PC-9 (cell line): ENCODE measurements at regions not wholly inside any gene's neighbourhood (a gene's known extent, or its start where the extent isn't known, plus 50 kb on each side); places are given as distances from the start of the nearest gene placed in this dataset.

ENCODE experiments used
- BruUV-seq: library from RNA; stranded (reverse); fragments of 400-500 nt; replicated peaks from 2 replicates; lab custom pipeline; 2021; lab: Mats Ljungman, UMichigan
- CTCF ChIA-PET: fragments of 300-600 bp; sonication (Branson Sonifier 250); formaldehyde crosslinking; loops from one replicate; lab custom pipeline; 2022; ENCODE audit warnings: antibody characterized with exemption; lab: Charles Lee
- POLR2A ChIA-PET: fragments of 300-600 bp; sonication (Branson Sonifier 250); formaldehyde crosslinking; loops from one replicate; lab custom pipeline; 2022; ENCODE audit warnings: antibody characterized with exemption; ENCODE audit not compliant: unreplicated experiment; lab: Charles Lee
- DNase-seq, 2 experiments: peaks; one replicate each; pipeline versions ENCODE4 v3.0.0 to v3.0.0-alpha.2; 2015 to 2022; ENCODE audit warnings: mixed read lengths in 1 of 2
- H2AFZ ChIP-seq: fragments of 200-600 bp; sonication (generic); 2 replicates; pipeline ENCODE4 v1.8.1; 2017; ENCODE audit warnings: antibody characterized with exemption
- H3F3A ChIP-seq: fragments of 200-600 bp; sonication (generic); 2 replicates; pipeline ENCODE4 v1.8.1; 2017; ENCODE audit warnings: antibody characterized with exemption, mild to moderate bottlenecking, low read depth; ENCODE audit not compliant: insufficient read depth
- H3K27ac ChIP-seq: fragments of 200-600 bp; sonication (generic); 2 replicates; pipeline ENCODE4 v1.6.1; 2016; ENCODE audit warnings: mixed run types
- H3K27me3 ChIP-seq: fragments of 200-600 bp; sonication (generic); 2 replicates; pipeline ENCODE4 v1.6.1; 2016; ENCODE audit warnings: low read depth, mixed run types; ENCODE audit not compliant: insufficient read depth
- H3K36me3 ChIP-seq: fragments of 200-600 bp; sonication (generic); 2 replicates; pipeline ENCODE4 v1.6.1; 2016; ENCODE audit warnings: low read depth, mixed run types
- H3K4me1 ChIP-seq: fragments of 200-600 bp; sonication (generic); replicated peaks from 2 replicates; pipeline ENCODE4 v1.6.1; 2016; ENCODE audit warnings: mixed run types; ENCODE audit not compliant: insufficient read depth
- H3K4me2 ChIP-seq: fragments of 200-600 bp; sonication (generic); 2 replicates; pipeline ENCODE4 v1.6.1; 2017; ENCODE audit warnings: mixed run types
- H3K4me3 ChIP-seq: fragments of 200-600 bp; sonication (generic); 2 replicates; pipeline ENCODE4 v1.6.1; 2016; ENCODE audit warnings: mixed run types
- H3K79me2 ChIP-seq: fragments of 200-600 bp; sonication (generic); 2 replicates; pipeline ENCODE4 v1.6.1; 2017; ENCODE audit warnings: low read depth, mixed run types
- H3K9me2 ChIP-seq: fragments of 200-600 bp; sonication (generic); 2 replicates; pipeline ENCODE4 v1.8.1; 2017; ENCODE audit warnings: mild to moderate bottlenecking; ENCODE audit not compliant: insufficient read depth
- H3K9me3 ChIP-seq: fragments of 200-600 bp; sonication (generic); 2 replicates; pipeline ENCODE4 v1.8.1; 2016; ENCODE audit warnings: low read depth; ENCODE audit not compliant: insufficient read depth
- H4K20me1 ChIP-seq: fragments of 200-600 bp; sonication (generic); 2 replicates; pipeline ENCODE4 v1.8.1; 2017; ENCODE audit not compliant: insufficient read depth
- EZH2 ChIP-seq: fragments of 200-600 bp; sonication (generic); IDR thresholded peaks from 2 replicates; pipeline ENCODE4 v1.8.0; 2017; ENCODE audit warnings: antibody characterized with exemption, low read depth
- intact Hi-C: fragments of 100-400 bp; cut with micrococcal nuclease; formaldehyde crosslinking; loops from one replicate; pipeline ENCODE4 v1.10.0; 2022; ENCODE audit not compliant: unreplicated experiment
- TF ChIP-seq, protein P1 (sequence below): fragments of 200-600 bp; sonication (generic); conservative IDR thresholded peaks from 2 replicates; pipeline ENCODE4 v1.6.1; 2017; ENCODE audit warnings: mixed run types, antibody characterized with exemption, mild to moderate bottlenecking, moderate library complexity

GRCh38 chr22:34738661-34739400, 327.1 kb upstream of the ISX start:
- no peaks in the 10 kb centered on the region; the same call in 1 of the 2 replicates for H3K27me3 ChIP-seq
- no peak for TF ChIP-seq EZH2
- TF ChIP-seq, protein P1, sequence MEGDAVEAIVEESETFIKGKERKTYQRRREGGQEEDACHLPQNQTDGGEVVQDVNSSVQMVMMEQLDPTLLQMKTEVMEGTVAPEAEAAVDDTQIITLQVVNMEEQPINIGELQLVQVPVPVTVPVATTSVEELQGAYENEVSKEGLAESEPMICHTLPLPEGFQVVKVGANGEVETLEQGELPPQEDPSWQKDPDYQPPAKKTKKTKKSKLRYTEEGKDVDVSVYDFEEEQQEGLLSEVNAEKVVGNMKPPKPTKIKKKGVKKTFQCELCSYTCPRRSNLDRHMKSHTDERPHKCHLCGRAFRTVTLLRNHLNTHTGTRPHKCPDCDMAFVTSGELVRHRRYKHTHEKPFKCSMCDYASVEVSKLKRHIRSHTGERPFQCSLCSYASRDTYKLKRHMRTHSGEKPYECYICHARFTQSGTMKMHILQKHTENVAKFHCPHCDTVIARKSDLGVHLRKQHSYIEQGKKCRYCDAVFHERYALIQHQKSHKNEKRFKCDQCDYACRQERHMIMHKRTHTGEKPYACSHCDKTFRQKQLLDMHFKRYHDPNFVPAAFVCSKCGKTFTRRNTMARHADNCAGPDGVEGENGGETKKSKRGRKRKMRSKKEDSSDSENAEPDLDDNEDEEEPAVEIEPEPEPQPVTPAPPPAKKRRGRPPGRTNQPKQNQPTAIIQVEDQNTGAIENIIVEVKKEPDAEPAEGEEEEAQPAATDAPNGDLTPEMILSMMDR = no peak
- H3F3A ChIP-seq = no peaks in the 10 kb centered on the region
- BruUV-seq = no TSS peak
- intact Hi-C loops = no loop called here
- H3K4me3 ChIP-seq = no peak overlapping the region
- ChIA-PET CTCF (no interaction called here), POLR2A (no interaction called here)
- H3K9me2 ChIP-seq = no peaks in the 10 kb centered on the region
- H3K9me3 ChIP-seq = no peaks in the 10 kb centered on the region
- no peak overlapping the region for H3K4me2 ChIP-seq
- H3K4me1 ChIP-seq = no peaks in the 10 kb centered on the region
- no peaks in the 10 kb centered on the region for H3K36me3 ChIP-seq
- H4K20me1 ChIP-seq = no peaks in the 10 kb centered on the region
- H3K27ac ChIP-seq = no peak overlapping the region
- H2AFZ ChIP-seq = no peak overlapping the region
- DNase-seq = no peak
- H3K79me2 ChIP-seq = no peaks in the 10 kb centered on the region

DNA sequence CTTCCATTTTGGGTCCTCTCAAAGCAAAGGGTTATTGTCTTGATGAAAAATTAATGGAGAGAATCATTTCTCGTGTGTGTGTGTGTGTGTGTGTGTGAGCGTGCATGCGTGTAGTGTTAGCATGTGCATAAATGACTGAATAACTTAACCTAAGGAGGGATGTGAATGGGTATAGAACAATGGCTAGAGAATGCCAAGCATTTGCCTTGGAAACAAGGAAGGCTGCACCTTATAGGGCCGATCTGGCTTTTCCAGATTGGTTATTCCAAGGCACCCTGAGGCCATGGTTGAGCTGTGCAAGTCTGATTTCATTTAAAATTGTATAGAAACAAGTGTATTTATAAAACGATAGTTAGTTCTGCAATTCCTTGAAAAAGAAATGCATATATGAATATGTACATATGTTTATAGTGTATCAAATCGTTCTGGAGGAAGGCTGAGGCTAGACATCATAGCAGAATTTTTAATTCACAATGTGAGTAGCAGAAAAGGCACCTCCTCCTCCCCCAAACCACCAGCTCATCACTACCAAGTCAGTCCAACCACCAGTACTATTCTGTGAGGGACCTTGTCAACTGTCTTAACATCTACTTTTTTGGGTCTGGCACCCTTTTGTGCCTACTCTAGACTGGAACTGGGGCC, 322.7 kb upstream of the ISX start:
- Histone ChIP-seq H3K36me3 (no peaks in the 10 kb centered on the region), H3K79me2 (no peaks in the 10 kb centered on the region), H3K9me3 (no peaks in the 10 kb centered on the region), H2AFZ (no peak overlapping the region), H3K27ac (no peak overlapping the region), H3K4me1 (no peaks in the 10 kb centered on the region), H3F3A (no peaks in the 10 kb centered on the region), H3K9me2 (no peaks in the 10 kb centered on the region), H4K20me1 (no peaks in the 10 kb centered on the region), H3K4me2 (no peak overlapping the region), H3K27me3 (no peaks in the 10 kb centered on the region; the same call in 1 of the 2 replicates), H3K4me3 (no peak overlapping the region)
- ChIA-PET CTCF (no interaction called here), POLR2A (no interaction called here)
- no TSS peak for BruUV-seq
- no peak for DNase-seq
- TF ChIP-seq, protein P1 = no peak
- TF ChIP-seq EZH2 = no peak
- intact Hi-C loops = no loop called here

DNA sequence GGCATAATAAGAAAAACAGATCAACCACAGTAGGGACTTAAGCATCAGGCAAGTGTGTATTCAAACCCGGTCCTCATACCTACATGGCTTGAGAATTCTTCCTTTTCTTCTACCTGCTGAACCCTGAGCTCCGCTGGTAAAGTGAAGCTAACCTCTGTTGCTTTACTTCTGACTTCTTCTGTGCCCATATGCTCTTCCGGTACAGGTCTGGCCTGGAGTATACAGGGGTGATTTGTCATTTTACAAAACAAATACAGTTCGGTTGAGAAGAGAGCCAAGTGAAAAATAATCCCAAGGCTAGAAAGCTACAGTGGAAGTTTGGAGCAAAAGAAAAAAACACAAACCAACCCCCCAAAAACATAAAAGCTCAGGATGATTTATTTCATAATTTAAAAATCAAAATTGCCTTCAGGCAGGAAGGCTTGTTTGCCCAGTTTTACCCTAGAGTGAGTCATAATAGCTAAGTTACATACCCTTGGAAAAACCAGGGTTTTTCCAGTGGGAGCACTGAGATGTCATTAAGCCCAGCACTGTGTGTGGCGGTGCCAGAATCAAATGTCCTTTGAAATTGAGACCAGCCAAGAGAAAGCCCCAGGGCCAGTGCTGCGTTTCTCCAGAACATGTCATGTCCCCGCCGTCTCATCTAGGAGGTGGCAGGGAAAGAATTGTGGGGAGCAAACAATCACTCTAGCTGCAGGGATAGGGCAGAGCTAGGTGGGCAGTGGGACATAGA, 305.5 kb upstream of the ISX start:
- H3K36me3 ChIP-seq = no peaks in the 10 kb centered on the region
- no peak overlapping the region for H3K27ac ChIP-seq
- TF ChIP-seq EZH2 = no peak
- TF ChIP-seq, protein P1 = no peak
- POLR2A ChIA-PET = no interaction called here
- H3K9me2 ChIP-seq = no peaks in the 10 kb centered on the region
- DNase-seq = peak in 1 of 2 experiments; percentile 34
- intact Hi-C loops = no loop called here
- H3K4me2 ChIP-seq = no peak overlapping the region
- no peaks in the 10 kb centered on the region for H3F3A ChIP-seq
- H3K79me2 ChIP-seq = no peaks in the 10 kb centered on the region
- BruUV-seq = no TSS peak
- no peaks in the 10 kb centered on the region for H3K9me3 ChIP-seq
- H3K27me3 ChIP-seq = no peaks in the 10 kb centered on the region
- 0 out of 2 replicates have a peak, but pooled peaks cover 4% of the 10 kb centered on the region for H3K4me1 ChIP-seq
- CTCF ChIA-PET = no interaction called here
- H4K20me1 ChIP-seq = no peaks in the 10 kb centered on the region
- H2AFZ ChIP-seq = no peak overlapping the region
- no peak overlapping the region for H3K4me3 ChIP-seq
